Prostate gland (tissue), 2 donors: ENCODE measurements at regions not wholly inside any gene's neighbourhood (a gene's known extent, or its start where the extent isn't known, plus 50 kb on each side); places are given as distances from the start of the nearest gene placed in this dataset.

Experiments
- DNase-seq: peaks from one replicate; pipeline ENCODE4 v3.0.0-alpha.2; 2019; ENCODE audit warnings: low spot score
- H3K27ac ChIP-seq, 2 donors: fragments of 200-600 bp; sonication (generic); 2 replicates each; pipeline ENCODE4 v1.5.1; 2017 to 2019
- H3K27me3 ChIP-seq: fragments of 200-600 bp; sonication (generic); replicated peaks from 2 replicates; pipeline ENCODE4 v1.5.1; 2019; ENCODE audit not compliant: insufficient read depth
- H3K36me3 ChIP-seq, 2 donors: fragments of 200-600 bp; sonication (generic); 1 replicate in 1 of 2; 2 replicates in 1 of 2; pipeline versions ENCODE4 v1.5.1 to v1.8.1; 2017 to 2019
- H3K4me1 ChIP-seq: fragments of 200-600 bp; sonication (generic); replicated peaks from 2 replicates; pipeline ENCODE4 v1.5.1; 2019
- H3K4me3 ChIP-seq, 2 donors: fragments of 200-600 bp; sonication (generic); 2 replicates each; pipeline ENCODE4 v1.5.1; 2017 to 2019
- H3K9me3 ChIP-seq: fragments of 200-600 bp; sonication (generic); 2 replicates; pipeline ENCODE4 v1.5.1; 2017
- CTCF ChIP-seq, 4 experiments: fragments of 200-600 bp in 2 of 4; fragments of 450-650 bp in 2 of 4; sonication (generic) in 2 of 4; IDR thresholded peaks; 1 replicate in 3 of 4; 2 replicates in 1 of 4; pipeline ENCODE4 v1.5.1; 2016 to 2019; ENCODE audit warnings: antibody characterized with exemption in 4 of 4, mild to moderate bottlenecking in 2 of 4, moderate library complexity in 2 of 4
- POLR2A ChIP-seq: fragments of 450-650 bp; IDR thresholded peaks from one replicate; pipeline ENCODE4 v1.6.1; 2016; ENCODE audit warnings: antibody characterized with exemption, mild to moderate bottlenecking
- POLR2AphosphoS5 ChIP-seq: sonication (generic); formaldehyde crosslinking; IDR thresholded peaks from one replicate; pipeline ENCODE4 v1.6.1; 2017; ENCODE audit warnings: antibody characterized with exemption
- WGBS: methylation state at CpG from one replicate; pipeline ENCODE4 v1.1.5; 2018; 5-methylcytosine and 5-hydroxymethylcytosine counted together
- intact Hi-C: fragments of 100-400 bp; cut with DNase I; formaldehyde crosslinking; loops from one replicate; pipeline ENCODE4 v1.14.2; 2022

GRCh38 chr2:5782103-5782502, 89.9 kb downstream of the SOX11 start:
- TF ChIP-seq POLR2A (no peak), CTCF (IDR thresholded peaks at IDR 0.05) (no peak), POLR2AphosphoS5 (no peak)
- Histone ChIP-seq H3K4me3 (no peak overlapping the region), H3K27ac (no peak overlapping the region), H3K4me1 (no peaks in the 10 kb centered on the region), H3K36me3 (no peaks in the 10 kb centered on the region), H3K27me3 (no peaks in the 10 kb centered on the region), H3K9me3 (no peaks in the 10 kb centered on the region)
- WGBS = 83% methylated on average over 6 of the region's 6 CpGs
- no peak for DNase-seq
- intact Hi-C loops = no loop called here

DNA sequence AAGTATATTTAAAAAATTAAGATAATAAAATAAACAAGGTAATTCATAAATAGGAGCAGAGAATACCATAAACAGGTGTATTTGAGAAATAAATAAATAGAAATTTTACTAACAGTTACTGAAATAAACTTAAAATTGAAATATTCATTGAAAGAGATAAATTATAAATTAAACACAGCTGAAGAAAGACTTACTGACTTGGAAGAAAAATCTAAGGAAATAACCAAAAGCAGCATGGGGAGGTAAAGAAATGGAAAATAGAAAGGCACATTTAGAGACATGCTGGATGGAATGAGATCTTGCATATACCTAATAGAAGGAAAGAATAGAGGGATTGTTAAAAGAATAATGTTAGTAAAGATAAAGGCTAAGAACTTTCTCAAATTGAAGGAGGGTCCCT, 96.3 kb downstream of the SOX11 start:
- Histone ChIP-seq H3K36me3 (no peaks in the 10 kb centered on the region), H3K27me3 (no peaks in the 10 kb centered on the region), H3K4me1 (no peaks in the 10 kb centered on the region), H3K4me3 (no peak overlapping the region), H3K9me3 (no peaks in the 10 kb centered on the region), H3K27ac (no peak overlapping the region)
- DNase-seq = no peak
- TF ChIP-seq CTCF (IDR thresholded peaks at IDR 0.05) = no peak
- TF ChIP-seq POLR2AphosphoS5 = no peak
- TF ChIP-seq POLR2A = no peak
- intact Hi-C loops = no loop called here

- Histone ChIP-seq H3K4me3 (no peak overlapping the region), H3K36me3 (no peaks in the 10 kb centered on the region), H3K27me3 (no peaks in the 10 kb centered on the region), H3K4me1 (no peaks in the 10 kb centered on the region), H3K27ac (no peak overlapping the region), H3K9me3 (no peaks in the 10 kb centered on the region)
- no peak for DNase-seq
- intact Hi-C loops = no loop called here
- TF ChIP-seq POLR2AphosphoS5 = no peak
- no peak for TF ChIP-seq CTCF (IDR thresholded peaks at IDR 0.05)
- TF ChIP-seq POLR2A = no peak
- 91% methylated on average over 7 of the region's 7 CpGs for WGBS
Measured at GRCh38 chr2:5791371-5791770, 99.2 kb downstream of the SOX11 start.

DNA sequence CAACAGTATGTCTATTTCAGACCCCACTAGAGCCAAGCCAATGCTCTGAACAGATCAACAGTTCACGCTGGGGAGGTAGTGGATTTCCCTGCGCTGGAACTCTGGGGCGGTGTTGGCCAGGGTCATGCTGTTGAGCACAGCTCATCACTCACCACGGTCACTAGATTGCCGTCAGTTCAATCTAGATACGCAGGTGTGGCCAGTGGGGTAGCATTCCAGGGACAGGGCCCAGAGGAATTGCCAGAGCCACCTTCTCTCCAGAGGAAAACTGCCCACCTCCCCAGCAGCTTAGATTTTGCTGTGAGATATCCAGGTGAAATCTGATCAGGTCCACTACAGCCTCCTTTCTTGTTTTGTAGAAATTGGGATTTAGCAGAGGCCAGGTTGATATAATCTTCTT, 101.8 kb downstream of the SOX11 start:
- Histone ChIP-seq H3K4me3 (no peak overlapping the region), H3K9me3 (no peaks in the 10 kb centered on the region), H3K27me3 (no peaks in the 10 kb centered on the region), H3K27ac (no peak overlapping the region), H3K36me3 (no peaks in the 10 kb centered on the region), H3K4me1 (no peaks in the 10 kb centered on the region)
- no peak for TF ChIP-seq POLR2A
- TF ChIP-seq POLR2AphosphoS5 = no peak
- no peak for TF ChIP-seq CTCF (IDR thresholded peaks at IDR 0.05)
- no peak for DNase-seq
- 75% methylated on average over 6 of the region's 6 CpGs for WGBS
- intact Hi-C loops = no loop called here

GRCh38 chr2:5798084-5798483, 105.9 kb downstream of the SOX11 start:
- DNase-seq = no peak
- intact Hi-C loops = no loop called here
- Histone ChIP-seq H3K36me3 (no peaks in the 10 kb centered on the region), H3K27me3 (no peaks in the 10 kb centered on the region), H3K4me1 (no peaks in the 10 kb centered on the region), H3K4me3 (no peak overlapping the region), H3K9me3 (no peaks in the 10 kb centered on the region), H3K27ac (no peak overlapping the region)
- no peak for TF ChIP-seq POLR2AphosphoS5
- no peak for TF ChIP-seq CTCF (IDR thresholded peaks at IDR 0.05)
- TF ChIP-seq POLR2A = no peak
- 88% methylated on average over 4 of the region's 4 CpGs for WGBS
